ENCODE measurements at regions not wholly inside any gene's neighbourhood (a gene's known extent, or its start where the extent isn't known, plus 50 kb on each side); places are given as distances from the start of the nearest gene placed in this dataset.

GRCh38 chr1:34606504-34606903 is 148.3 kb upstream of the GJB5 start:
- no peak for DNase-seq (ENCODE audit: low read depth)

- no peak for DNase-seq (ENCODE audit: low read depth)
Measured at GRCh38 chr1:34610063-34610462, 144.8 kb upstream of the GJB5 start.

GRCh38 chr1:34611571-34611970 is 143.3 kb upstream of the GJB5 start:
- no peak for DNase-seq (ENCODE audit: low read depth)

GRCh38 chr1:34612091-34612827 is 142.6 kb upstream of the GJB5 start:
- DNase-seq (ENCODE audit: low read depth): no peak

DNA sequence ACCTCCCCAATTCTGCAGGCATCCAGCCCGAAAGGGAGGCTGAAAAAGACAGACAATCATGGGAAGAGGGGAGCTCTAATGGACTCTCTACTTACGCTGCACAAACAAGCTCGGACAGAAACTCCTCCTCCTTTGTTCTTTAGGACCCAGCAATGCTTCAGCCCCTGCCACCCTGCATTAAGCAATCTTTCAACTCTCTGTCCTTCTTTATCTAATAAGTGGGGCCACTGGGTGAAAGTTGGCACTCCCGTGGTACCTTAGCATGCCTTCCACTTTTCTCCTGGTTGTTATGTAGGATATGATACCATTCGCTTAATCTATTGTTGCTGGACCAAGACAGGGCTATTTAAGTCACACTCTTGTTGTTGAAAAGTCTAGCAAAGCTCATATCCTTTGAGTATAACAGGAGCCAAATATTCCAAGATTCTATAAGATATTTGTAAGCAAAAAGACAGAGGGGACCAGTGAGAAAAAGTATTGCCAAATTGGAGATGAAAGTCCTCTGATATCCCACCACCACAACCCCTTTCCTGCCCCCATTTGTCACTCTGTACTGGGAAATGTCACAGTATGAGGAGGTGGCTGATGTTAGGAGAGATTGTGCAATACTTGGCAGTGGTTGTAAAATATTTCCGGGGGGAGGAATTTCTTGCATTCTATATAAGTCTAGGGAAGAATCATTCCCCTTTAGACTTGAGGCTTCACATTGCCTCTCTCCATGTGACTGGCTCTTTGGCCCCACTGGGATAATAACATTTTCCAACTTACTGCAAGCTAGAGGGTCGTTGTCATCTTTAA is 137.3 kb upstream of the GJB5 start:
- no peak for DNase-seq (ENCODE audit: low read depth)

- no peak for DNase-seq (ENCODE audit: low read depth)
Measured at GRCh38 chr1:34618381-34618780, 136.5 kb upstream of the GJB5 start.

- DNase-seq (ENCODE audit: low read depth): no peak
Measured at GRCh38 chr1:34619256-34619655, 135.6 kb upstream of the GJB5 start.

GRCh38 chr1:34621916-34622315 is 132.9 kb upstream of the GJB5 start:
- no peak for DNase-seq (ENCODE audit: low read depth)

DNA sequence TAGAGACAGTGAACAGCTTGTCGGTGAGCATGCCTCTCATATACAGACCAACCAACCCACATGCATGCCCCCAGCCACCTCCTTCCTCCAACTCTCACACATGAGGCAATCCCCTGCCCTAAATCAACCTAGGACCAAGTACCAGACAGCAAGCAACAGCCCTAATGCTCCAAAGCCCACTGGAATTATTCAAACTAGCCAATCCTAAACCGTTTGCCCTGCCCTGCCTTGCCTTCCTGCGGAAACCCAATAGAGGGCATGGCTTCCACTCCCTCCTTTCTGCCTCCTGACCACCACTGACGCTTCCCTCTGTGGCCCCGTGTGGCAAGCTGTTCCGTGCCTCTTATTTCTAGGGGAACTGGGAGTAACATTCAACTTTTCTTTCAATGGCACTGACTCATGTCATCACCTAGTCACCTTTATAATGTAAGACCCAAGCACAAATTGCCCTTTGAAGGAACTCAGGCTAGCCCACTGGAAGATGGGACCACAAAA is 129.3 kb upstream of the GJB5 start:
- no peak for DNase-seq (ENCODE audit: low read depth)

- no peak for DNase-seq (ENCODE audit: low read depth)
Measured at GRCh38 chr1:34627465-34628240, 127.2 kb upstream of the GJB5 start.

DNA sequence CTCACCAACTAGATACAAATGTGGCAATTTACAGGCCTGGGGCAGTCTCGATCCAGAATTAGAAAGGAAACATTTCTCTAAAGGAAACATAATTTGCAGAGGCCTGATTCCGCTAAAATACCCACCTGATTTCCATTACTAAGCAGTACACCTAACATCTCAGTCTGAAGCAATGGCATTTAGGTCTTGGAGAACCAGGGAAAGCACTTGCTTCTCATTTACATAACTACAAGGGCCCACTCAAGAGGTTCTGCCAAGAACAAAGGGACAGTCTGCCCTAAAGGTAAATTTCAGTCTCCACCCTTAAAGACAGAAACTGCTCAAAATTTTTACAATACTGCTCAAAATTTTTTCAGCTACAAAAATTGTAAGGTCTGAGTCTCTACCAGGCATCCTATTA is 123.7 kb upstream of the GJB5 start:
- no peak for DNase-seq (ENCODE audit: low read depth)

DNA sequence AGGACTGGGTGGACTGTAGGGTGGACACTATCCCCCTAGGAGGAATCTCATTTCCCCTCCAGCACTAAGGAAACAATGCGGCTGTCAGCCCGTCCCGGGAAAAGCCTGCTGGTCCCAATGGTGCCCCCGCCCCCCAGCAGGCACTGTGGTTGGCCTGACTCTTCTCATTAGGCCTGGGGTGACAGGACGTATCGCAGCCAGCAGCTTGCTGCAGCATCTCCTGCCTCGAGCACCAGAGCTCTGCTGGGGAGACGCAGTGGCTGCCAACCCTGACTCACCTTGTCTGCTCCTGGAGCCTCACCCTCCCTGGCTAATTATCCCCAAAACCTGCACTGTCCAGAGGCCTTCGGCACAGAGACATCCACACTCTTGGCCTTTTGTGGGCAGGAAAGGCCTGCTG is 115.1 kb upstream of the GJB5 start:
- DNase-seq (ENCODE audit: low read depth): no peak

GRCh38 chr1:34640654-34641401 is 114.0 kb upstream of the GJB5 start:
- no peak for DNase-seq (ENCODE audit: low read depth)

DNA sequence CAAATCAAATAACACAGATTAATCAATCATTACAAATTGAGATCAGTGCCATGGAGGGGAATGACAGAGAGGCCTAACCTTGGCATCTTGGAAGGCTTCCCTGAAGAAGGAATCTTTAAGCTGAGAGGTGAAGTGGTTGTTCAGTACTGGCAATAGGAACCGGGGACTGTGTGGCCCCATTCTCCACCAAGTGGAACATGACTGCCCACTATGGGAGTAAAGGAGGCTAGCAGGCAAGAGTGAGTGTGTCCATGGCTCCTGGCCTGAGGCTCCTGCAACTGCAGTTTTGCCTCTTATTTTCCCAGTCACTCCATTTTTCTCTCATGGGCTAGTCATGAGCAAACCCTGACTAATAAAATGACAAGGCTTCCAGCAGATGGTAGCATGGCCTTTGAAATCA is 112.2 kb upstream of the GJB5 start:
- DNase-seq (ENCODE audit: low read depth): no peak

DNA sequence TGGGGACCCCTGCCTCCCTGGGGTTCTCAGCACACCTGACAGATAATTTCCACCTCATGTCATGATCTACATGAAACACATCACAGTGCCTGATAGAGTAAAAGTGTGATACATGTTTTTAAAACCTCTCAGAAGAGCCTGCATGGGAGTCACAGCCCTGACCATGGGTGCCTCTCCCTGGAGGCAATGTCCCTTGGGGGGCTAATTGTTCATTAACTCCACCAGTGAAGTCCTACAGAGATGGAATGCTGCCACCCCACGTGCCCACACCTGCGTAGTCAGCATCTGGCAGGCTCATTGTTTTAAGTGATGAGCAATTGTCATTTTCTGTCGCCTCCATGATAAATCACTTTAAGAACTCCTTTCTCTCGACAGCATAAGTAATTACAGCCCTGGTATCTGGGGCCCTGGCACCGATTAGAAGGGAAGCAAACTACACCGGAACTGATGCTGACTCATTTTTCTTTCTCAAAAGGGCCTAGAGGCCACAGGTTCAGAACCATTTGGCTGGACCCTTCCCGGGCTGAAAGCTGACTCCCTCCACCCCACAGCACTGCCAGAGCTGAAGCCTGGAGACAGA is 109.6 kb upstream of the GJB5 start:
- DNase-seq (ENCODE audit: low read depth): no peak

- DNase-seq (ENCODE audit: low read depth): no peak
Measured at GRCh38 chr1:34645919-34646318, 108.9 kb upstream of the GJB5 start.

DNA sequence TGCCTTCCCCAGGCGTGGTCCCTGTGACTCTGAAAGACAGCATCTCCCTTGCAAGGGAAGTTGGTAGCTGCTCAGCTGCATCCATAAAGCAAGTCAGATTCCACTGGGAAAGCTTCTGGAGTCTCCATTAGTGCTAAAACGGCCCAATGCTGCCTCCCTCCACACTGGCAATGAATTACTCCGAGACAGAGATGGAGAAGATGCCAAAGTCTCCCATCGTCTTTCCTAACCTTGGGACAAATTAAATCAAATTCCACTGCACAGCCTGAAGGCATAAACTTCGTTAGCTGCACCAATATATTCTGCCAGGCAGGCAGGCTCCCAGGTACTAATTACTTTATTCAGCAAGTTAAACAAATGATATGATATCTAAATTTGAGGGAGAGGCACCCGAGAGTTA is 106.3 kb upstream of the GJB5 start:
- no peak for DNase-seq (ENCODE audit: low read depth)

GRCh38 chr1:34650090-34650489 is 104.8 kb upstream of the GJB5 start:
- no peak for DNase-seq (ENCODE audit: low read depth)

DNA sequence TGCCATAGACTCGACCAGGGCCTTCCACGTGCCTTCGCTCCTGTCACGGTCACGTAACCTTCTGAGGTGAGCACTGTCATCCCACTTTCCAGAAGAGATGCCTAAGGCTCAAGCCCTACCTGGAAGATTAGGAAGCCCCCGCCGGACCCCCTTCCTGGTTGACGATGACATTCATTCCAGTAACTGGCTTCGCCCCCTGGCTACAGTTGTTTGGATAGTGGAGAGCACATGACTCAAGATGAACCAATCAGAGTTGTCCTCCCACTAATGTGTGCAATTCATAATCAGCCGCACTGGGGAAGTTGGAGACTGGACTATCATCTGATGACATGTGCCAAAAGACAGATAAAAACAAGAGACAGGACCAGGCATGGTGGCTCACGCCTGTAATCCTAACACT is 104.0 kb upstream of the GJB5 start:
- no peak for DNase-seq (ENCODE audit: low read depth)

DNA sequence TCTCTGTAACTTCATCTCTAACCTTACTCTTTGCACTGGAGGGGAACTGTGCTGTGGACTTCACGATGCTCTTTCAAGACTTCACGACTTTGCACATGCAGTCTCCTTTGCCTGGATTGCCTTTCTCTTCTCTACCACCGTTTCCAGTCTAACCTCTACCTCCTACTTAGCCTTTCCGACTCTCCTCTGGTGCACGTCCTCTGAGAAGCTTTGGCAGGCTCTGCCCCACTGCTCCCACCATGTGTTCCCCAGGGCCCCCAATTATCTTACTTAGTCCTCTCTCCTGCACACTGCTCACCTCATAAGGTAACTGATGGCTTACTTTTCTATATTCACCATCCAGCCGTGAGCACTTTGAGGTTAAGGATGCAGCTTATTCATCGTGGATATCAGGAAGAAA is 101.7 kb upstream of the GJB5 start:
- no peak for DNase-seq (ENCODE audit: low read depth)

GRCh38 chr1:34655206-34655874 is 99.5 kb upstream of the GJB5 start:
- DNase-seq (ENCODE audit: low read depth): no peak
